ENCODE measurements at regions not wholly inside any gene's neighbourhood (a gene's known extent, or its start where the extent isn't known, plus 50 kb on each side); places are given as distances from the start of the nearest gene placed in this dataset.
"Not testable (repeated sequence)": the region's sequence is repeated elsewhere in the genome, so short reads cannot be mapped to it uniquely, and the experiment has no call there.

DNA sequence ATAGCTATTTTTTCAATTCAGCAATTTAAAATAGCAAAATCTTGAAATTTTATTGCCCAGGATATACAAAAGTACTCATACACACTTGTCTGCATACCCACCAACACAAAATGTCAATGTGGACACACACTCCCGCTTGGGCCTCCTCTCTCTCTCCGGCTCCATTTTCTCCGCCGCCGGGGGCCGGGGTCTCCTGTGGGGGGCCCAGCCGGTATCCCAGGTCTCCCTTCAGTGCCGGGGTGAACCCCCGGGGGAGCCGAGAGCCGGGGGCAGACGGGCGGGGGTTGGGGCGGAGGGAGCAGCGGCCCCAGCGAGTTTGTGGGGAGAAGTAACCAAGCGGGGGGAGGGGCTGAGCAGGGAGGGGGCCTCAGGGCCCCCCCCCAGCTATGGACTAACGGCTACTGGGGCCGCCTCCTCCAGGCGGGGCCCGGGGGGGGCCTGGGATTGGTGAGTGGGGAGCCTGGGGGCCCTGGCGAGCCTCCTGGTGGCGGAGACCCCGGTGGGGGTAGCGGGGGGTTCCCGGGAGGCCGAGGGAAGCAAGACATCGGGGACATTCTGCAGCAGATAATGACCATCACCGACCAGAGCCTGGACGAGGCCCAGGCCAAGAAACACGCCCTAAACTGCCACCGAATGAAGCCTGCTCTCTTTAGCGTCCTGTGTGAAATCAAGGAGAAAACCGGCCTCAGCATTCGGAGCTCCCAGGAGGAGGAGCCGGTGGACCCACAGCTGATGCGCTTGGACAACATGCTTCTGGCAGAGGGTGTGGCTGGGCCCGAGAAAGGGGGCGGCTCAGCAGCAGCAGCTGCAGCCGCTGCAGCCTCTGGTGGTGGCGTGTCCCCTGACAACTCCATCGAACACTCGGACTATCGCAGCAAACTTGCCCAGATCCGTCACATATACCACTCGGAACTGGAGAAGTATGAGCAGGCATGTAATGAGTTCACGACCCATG lies 56.6 kb downstream of the CHST2 start:
- not testable (repeated sequence) for DNase-seq

DNA sequence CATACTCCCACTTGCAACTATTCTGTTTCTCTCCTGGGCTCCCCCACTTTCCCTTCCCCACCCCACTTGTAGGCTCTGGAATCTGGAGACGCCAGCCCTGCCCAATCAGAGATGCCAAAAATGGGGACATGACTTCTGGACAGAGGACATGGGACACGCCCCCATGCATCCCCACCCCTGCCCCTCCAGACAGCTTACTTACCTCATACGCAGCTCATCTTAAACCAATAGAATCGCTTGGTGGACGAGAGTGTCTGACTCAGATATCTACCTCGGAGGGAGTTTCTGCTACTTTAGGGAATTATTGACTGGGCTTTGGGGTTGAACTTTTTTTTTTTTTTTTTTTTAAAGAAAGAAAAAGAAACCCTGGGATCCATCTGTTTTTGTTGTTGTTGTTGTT lies 58.4 kb downstream of the CHST2 start:
- DNase-seq = not testable (repeated sequence)

DNA sequence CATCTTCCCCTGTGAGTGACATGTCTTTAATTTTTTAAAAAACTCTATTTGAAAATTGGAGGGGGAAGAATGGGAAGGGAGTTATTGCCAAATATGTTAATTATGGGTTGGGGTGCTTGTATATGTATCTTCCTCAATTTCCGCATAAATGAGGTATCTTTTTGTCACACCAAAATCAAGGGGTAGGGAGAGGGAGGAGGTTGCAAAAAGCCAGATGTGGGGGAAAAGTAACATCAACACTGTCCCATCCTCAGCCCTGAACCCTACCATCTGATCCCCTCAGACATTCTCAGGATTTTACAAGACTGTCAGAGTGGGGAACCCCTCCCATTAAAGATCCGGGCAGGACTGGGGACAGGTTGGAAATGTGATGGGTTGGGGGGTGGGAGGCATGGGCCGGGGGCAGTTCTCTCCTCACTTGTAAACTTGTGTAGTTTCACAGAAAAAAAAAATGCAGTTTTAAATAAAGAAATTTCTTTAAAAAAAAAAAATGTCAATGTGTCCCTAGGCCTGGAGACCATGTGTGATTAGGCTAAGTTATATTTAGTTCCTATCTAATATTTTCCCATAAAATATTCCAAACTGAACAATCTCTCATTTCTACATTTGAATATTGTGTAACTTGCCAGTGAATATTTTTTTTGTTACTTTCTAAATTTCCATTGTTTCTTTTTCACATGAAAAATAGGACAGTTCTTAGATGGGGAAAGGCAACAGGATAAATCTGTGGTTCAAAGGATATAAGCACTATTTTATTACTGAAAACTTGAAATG lies 59.4 kb downstream of the CHST2 start:
- DNase-seq = not testable (repeated sequence)

DNA sequence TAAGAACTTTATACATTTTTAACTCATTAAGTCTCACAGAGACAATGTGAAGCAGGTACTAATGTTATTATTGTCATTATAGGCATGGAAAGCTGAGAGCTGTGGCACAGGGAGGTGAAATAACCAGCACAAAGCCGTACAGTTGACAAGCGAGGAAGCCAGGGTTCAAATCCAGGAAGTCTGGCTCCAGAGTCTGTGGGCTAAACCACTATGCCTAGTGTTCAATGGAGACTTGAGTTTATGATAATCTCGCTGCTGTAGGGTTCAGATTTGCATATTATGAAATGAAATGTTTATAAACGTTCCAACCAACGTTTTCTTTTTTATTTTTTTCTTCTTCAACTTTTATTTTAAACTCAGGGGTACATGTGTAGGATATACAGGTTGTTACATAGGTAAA lies 60.0 kb downstream of the CHST2 start:
- no peak for DNase-seq

DNA sequence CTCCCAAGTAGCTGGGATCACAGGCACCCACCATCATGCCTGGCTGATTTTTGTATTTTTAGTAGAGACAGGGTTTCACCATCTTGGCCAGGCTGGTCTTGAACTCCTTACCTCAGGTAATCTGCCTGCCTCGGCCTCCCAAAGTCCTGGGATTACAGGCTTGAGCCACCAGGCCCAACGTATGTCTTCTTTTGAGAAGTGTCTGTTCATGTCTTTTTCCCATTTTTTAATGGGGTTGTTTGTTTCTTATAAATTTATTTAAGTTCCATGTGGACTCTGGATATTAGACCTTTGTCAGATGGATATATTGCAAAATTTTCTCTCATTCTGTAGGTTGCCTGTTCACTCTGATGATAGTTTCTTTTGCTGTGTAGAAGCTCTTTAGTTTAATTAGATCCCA lies 61.3 kb downstream of the CHST2 start:
- DNase-seq = not testable (repeated sequence)

DNA sequence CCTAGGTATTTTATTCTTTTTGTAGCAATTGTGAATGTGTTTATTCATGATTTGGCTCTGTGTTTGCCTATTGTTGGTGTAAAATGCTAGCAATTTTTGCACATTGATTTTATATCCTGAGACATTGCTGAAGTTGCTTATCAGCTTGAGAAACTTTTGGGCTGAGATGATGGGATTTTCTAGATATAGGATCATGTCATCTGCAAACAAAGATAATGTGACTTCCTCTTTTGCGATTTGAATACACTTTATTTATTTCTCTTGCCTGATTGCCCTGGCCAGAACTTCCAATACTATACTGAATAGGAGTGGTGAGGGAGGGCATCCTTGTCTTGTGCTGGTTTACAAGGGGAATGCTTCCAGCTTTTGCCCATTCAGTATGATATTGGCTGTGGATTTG lies 62.4 kb downstream of the CHST2 start:
- not testable (repeated sequence) for DNase-seq

DNA sequence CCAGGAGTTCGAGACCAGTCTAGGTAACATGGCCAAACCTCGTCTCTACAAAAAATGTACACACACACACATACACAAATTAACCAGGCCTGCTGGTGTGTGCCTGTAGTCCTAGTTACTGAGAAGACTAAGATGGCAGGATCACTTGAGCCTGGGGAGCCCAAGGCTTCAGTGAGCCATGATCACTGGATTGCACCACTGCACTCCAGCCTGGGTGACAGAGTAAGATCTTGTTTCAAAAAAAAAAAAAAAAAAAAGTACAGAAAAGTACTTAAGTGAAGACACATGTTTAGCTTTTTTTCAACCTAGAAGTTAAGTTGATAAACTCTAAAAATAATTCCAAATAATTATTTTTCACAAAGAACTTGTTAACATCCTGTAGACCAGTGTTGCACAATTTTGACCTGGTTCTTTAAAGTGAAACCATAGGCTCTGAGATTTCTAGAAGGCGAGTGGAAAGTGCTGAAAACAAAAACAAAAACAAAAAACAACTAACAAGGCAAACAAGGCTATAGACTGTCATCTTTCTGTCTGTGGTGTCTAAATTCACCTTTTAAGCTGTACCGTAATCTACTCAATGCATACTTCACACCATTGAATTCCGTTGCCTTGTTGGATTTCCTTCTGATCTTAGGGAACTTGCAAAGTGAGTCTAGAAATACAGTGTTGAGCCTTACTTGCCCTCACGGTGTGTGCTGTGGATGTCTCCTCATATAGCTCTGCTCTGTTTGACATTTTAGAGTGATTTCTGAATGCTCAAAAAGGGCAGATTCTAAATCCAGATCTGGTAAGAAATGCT lies 63.5 kb downstream of the CHST2 start:
- no peak for DNase-seq

DNA sequence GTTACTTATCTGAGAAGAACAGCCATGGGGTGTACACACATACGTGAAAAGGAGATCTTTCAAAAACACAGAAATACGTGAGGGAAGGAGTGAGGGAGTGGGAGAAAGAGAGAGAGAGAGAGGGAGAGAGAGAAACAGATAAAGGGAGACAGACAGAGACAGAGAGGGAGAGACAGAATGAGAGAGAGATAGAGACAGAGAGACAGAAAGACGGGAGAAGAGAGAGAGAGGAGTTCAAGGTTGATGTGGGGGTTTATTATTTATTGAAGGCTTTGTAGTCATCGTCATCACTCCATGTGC lies 64.0 kb downstream of the CHST2 start:
- DNase-seq = no peak

DNA sequence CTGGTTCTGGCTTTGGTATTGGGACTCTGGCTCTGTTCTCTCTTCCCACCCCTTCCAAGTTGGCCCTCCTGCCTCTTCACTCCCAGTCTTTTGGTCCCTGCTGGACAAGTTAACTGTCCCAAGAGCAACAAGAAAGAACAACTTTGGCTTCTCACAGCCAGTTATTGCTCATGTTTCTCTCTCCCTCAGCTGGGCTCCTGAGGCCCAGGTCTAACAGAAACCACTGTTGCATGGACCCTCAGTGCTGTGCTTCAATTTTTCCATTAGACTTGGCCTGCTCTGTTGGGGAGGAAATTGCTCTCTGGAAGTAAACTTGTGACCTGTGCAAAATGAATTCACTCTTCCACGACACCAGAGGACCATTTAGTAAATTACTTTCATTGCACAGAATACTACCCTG lies 64.5 kb downstream of the CHST2 start:
- no peak for DNase-seq

DNA sequence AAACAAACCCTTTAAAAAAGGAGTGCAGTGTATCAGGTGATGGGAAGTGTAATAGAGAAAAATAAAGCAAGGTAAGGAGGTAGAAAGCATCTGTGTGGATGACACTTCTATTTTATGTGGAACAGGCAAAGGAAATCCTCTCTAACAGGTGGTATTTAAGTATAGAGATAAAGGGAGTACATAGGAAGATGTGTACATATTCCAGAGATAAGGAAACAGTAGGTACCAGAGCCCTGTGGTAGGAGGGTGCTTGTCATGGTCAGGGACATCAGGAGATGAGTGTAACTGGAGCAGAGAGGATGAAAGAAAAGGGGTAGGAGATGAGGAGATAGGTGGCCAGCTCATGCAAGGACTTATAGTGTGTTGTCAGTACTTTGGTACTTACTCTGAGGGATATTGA lies 65.8 kb downstream of the CHST2 start:
- no peak for DNase-seq

DNA sequence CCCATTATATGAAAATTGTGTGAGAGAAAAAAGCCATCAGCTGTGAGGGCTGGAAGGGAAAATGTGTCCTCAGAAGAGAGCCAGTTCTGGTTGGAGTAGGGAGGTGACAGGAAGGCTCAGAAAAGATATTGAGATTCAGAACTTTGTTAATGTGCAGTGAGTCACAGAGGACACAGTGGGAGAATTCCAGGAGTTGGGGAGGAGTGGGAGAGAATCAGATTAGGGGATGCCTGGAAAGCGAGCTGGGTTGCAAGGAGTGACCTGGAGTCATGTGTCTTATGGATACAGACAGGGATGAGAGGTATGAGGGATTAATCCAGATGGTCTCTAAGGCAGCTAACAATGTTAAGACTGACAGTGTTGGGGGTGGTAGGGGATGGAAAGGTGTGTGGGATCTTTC lies 67.5 kb downstream of the CHST2 start:
- no peak for DNase-seq

DNA sequence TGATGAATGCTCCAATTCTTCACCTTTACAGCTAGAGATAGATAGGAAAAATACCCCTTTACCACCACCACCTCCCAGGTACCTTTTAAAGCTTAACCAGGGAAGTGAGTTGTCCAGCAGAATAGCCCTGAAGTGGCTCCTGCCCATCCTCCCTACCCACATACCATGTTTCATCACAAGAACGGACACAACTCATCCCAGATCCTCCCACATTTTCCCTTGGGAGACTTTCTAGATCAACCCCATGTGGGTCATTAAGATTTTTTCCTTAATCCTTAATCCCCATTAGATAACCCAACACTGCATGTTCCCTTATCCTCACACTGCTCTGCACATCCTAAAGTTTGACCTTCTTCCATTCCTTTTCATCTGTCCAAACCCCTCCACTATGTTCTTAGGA lies 69.3 kb downstream of the CHST2 start:
- no peak for DNase-seq

DNA sequence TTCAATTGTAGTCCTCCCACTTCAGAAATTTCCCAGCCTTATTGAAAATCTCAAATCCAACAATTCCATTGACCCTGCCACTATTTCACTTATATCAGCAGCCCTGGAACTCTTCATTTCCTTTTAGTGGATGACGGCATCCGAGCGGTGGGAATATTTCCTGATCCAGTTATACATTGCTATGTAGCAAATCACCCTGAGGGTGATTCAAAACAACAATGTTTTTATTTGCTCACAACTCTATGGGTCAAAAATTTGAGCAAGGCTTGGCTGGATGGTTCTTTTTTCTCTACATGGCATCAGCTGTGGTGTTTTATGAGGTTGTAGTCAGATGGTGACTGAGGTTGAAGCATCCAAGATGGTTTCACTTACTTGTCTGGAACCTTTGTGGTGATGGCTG lies 70.5 kb downstream of the CHST2 start:
- DNase-seq = no peak

DNA sequence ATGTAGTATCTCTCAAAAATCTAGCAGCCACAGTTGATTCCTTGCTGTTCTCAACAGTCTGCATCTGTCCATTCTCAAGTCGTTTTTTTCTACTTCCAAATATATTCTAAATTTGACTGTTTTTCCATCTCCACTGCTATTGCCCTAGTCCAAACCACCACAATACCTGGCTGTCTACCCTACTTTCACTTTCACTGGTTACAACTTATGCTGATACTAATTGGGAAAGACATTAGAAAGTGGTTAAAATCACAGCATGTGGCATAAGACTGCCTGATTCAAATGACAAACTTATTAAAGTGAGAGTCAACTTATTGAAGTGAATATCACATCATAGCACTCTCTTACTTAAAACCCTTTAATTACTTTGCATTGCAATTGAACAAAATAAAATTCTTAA lies 72.6 kb downstream of the CHST2 start:
- no peak for DNase-seq

DNA sequence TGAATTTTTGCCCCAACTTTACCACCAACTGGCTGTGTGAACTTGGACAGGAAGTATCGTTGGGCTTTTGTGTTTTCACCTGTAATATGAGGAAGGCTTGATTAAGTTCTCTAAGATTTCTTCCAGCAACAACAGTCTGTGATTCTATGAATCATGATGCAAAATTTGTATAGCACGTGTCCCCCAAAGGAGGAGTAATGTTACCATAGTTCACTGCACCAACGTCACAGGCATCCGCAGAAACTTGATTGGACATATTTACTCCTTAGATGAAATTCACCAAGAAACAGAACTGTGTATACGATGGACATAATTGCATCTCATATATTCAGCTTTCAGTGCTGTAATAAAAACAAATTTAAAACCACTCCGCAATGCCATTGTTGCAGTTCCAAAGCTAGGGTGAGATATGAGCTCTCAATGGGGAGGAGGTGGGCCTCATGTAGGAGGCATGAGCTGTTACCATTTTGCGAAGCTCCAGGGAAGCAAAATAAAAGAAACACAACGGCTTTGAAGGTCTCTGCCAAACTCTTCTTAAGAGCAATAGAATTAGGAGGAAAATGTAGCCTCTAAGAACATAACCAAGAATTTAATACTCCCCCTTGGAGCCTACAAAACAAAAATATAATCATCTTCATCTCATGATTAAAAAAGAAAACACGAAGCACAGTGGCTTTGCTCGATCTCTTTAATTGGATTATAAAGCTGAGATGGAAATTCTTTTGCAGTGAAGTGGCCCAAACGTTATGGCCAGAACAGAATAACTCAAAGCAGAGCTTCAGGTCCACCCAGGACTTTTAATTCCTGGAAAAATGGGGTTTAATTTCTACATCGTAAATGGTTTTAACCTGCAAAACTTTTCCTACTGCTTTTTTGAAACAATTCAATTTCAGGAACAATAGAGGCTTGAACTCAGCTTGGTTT lies 80.7 kb downstream of the CHST2 start:
- DNase-seq = no peak

DNA sequence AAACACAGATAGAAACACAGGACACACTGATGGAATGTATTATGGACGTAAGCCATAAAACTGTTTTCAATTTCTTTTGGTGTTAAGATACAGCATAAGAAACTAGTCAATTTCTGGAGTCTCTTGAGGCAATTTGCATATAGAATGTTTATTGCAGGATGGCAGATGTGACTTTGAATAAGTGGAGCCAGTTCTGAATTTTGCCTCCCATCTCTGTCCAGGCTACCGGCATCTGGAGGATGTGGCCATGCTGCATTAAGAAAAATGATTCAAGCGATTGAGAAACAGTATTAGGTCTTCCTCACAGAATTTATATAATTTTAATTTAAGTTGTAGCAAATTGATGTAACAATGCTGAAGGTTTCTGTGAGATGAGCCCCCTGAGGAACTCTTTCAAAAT lies 81.5 kb downstream of the CHST2 start:
- DNase-seq = no peak

DNA sequence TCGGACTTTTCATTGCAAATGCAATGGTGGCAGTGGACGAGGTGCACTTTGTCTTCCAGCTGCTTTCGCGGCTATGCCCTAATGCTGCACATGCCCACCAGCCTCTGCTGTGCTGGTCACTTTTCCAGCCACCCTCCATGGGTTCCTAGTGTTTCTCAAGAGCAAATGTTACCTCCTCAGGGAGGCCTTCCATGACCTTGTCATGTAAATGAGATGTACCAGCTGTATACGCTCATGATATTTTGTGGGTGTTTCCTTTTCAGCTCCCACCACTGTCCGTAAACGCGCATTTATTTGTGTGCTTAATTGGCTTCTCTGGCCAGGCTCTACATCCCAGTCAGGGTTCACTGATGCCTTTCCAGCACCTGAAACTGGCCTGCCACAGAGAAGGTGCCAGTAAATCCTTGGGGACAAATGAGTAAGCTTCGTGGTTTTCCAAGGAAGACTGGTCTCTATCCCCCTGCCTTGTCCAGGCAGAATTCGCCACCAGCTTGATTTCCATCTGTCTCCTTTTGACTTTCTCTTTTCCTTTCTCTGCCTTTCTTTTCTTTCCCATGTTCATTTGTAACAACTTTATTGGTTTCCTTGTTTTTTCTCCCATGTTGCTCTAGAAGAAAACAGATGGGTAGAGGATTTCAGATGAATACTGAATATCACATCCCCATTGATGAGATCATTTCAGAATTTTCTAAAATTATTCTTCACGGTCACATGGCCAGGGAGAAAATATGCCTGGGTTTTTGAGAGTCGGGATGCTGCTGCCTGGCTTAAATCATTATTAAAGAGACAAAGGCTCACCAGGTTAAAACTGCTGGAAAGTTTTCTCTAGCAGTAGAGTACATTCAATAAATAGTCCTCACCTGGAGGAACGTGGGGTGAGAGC lies 82.5 kb downstream of the CHST2 start:
- DNase-seq = no peak

DNA sequence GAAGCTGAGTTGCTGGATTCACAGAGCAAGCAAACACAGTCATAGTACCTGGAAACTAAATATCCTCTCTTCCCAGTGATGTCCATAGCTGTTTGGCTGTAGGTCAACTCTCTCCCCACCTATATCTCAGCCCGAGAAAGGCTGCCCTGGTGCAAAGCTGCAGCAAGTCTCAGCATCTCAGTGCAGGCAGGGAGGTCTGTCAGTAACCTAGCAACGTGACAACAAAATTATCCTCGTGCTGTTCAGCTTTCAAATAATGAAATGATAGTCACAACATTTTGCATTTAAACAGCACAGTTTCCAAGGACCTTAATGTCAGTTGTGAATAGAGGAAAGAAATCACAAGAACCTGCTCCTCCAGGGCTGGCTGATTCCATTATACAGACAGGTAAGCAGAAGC lies 83.6 kb downstream of the CHST2 start:
- no peak for DNase-seq

DNA sequence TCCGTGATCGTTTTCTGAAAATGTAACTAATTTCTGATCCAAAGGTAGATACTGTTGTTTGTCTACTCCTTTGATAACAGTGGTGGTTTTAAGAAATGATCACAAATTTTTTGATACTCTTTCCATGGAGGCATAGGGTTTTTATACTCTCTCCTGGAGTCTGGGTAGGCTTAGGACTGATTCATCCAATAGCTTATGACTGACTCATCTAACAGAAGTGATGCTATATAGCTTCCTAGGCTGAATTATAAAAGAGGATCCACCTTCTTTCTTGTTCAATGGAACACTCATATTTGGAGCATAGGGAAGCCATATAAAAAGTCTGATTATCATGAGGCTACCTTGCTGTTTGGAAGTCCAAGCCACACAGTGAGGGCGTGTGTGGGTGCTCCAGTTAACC lies 84.3 kb downstream of the CHST2 start:
- no peak for DNase-seq

DNA sequence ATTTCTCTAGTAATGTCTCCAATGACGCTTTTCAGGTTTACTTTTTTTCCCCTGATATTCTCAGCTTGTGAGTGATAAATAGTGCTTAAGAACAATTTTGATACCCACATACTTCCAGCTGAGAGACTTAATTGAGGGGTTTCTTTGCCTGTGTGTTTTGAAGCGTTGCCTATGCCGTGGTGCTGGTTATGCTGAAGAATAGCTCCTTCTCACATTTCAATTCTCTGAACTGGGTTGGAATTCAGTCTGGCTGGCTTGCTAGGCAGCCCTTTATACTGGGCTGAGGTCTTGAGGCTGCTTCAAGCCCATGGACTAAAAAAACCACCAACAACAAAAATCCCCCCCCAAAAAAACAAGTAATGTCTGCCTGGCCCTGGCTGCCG lies 87.4 kb downstream of the CHST2 start:
- no peak for DNase-seq

DNA sequence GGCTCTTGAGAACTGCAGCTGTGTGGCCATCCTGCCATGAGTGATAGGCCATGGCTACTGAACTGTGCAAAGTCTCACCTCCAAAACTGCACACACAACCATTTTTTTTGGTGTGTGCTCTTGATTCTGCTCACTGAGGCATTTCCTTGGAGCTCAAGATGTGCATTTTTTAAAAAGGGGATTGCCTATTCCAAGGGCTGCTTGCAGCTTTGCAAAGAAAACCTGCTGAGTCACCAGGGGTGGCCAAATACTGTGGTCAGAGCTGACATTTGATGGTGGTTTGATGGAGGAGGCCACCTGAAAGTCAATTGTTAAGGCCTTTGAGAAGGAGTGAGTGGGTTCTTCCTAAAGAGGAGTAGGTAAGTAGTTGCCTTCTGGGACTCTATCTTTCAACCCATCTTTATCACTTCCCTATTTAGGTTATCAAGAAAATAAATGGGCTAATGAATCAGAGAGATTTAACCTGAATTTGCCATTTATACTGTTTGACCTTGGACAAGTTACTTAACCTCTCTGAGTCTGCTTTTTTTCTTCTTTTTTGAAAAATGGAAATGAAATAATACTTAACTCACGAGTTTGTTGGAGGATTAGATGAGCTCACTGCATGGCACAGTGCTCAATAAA lies 87.9 kb downstream of the CHST2 start:
- peak; percentile 14 for DNase-seq

Data from inflammatory macrophage treated with lipopolysaccharide for 4 hours (primary cell).